T47D (cell line): ENCODE measurements at regions not wholly inside any gene's neighbourhood (a gene's known extent, or its start where the extent isn't known, plus 50 kb on each side); places are given as distances from the start of the nearest gene placed in this dataset.
A peak's percentile ranks its signal among the peaks of the same experiment; 100 is the strongest.
"Not testable (repeated sequence)": the region's sequence is repeated elsewhere in the genome, so short reads cannot be mapped to it uniquely, and the experiment has no call there.

Source experiments
- DNase-seq, 2 experiments: peaks; one replicate each; pipeline versions ENCODE4 v3.0.0 to v3.0.0-alpha.2; 2011 to 2012; ENCODE audit warnings: low read depth in 1 of 2, low spot score in 1 of 2
- JUND ChIP-seq: IDR thresholded peaks from 2 replicates; pipeline ENCODE4 v1.6.1; 2012; ENCODE audit warnings: low read depth
- in situ Hi-C: cut with HindIII; loops from 2 replicates; pipeline ENCODE4 v1.10.0; 2016; ENCODE audit warnings: low sequenced_read_pairs, low pct_unique_long_range_greater_than_20kb

DNA sequence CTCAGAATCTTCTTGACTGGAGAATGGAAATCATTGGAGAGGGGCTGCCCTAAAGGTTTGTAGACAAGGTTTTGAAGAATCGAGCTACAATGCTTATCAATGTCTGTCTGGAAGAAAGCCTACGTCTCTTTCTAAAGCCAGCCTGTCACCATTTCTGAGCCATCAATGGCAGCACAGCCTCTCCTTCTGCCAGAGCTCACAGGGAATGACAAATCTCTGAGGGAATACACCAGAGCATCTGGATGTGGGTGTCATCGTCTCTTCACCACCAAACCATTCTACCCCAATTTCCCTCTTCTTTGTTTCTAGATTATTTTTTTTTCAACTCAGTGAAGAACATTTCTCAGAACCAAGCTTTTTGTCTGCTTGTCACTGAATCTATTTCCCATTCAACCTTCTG lies 349.7 kb downstream of the EMP1 start:
- TF ChIP-seq JUND = no peak
- in situ Hi-C loops = no loop called here
- DNase-seq = no peak

DNA sequence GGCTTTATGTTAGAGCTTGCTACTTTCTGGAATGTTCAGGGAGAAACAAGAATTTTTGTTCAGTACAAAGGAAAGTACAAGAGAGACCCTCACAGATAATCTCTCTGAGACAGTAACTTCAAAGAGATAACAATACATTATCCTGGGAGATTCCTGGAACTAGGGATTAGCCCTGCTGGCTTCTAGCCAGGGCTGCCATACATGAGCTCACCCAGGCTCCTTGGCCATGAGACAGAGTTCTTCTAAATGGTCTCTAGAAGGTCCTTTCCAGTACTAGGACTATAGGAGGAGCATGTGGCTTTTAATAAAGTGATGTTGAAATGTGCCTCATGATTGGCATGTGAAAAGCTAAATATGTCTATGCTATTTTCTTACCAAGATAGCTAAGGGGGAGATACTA lies 342.5 kb downstream of the EMP1 start:
- no peak for DNase-seq
- TF ChIP-seq JUND = no peak
- in situ Hi-C loops = no loop called here

DNA sequence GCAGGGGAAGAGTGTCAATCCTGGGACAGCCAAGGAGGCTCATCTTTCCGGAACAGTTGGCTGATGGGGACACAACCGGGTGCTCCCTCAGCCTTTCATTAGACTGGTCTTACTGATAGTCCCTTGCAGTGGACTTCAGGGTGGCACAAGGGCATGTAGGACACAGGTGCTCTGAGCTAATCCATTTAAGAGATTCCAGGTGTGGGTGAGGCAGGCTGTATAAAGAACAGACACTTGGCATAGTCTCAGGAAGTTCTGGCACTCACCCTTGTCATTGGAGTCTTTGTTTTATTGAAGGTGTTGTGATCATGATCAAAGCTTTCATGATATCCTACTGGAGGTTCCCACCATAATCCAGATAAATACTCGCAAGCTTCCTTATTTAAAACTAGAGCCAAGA lies 341.6 kb downstream of the EMP1 start:
- DNase-seq = no peak
- in situ Hi-C loops = no loop called here
- TF ChIP-seq JUND = no peak

DNA sequence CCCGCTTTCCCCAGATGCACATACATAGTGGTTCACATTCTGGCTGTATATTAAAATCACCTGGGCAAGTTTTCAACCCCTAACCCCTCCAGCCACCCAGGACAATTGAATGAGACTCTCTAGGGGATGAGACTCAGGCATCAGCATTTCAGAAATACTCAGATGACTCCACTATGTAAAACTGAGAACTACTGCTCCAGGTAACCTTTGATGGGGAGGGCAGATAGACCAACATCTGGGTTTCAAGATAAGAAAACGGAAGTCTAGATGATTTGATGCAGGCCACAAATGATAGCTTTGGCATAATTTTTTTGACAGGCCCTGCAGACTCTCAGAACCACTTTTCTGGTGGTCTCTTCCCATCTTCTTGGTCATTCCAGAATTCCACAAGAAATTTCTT lies 341.1 kb downstream of the EMP1 start:
- DNase-seq = no peak
- in situ Hi-C loops = no loop called here
- no peak for TF ChIP-seq JUND

- in situ Hi-C loops = no loop called here
- DNase-seq = no peak
- TF ChIP-seq JUND = no peak
Observed at GRCh38 chr12:13536219-13536910, 339.8 kb downstream of the EMP1 start.

DNA sequence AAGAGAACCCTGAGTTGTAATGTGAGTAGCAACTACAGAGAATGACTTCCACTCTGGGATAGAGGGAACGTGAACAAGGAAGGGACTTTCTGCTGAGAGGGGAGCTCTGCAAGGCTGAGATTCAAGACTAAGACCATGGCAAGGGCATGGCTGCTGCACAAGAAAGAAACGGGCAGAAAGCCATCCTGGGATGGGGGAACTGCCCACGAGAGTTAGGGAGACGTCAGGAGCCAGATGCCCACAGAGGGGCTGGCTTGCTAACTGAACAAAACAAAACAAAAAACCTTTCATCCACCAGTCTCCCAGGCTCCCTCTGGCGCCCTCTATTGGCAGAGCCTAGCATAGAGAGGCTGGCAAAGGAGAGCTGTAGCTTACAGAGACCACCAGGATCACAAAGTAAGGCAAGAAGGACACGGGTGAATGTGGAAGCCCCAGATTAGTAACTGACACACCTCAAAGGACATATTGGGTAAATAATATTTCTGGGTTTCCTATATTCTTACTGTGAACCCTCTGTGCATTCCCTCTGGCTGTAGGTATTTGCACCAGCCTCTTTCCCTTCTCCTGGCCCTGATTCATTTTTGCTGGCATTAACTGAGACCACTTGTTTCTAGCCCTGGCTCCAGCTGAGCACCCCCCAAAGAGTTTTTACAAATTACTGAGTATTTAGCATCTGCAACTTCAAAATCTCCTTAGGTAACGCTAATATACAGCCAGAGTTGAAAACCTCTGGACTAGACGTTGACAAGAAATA lies 338.3 kb downstream of the EMP1 start:
- peak in 1 of 2 experiments; percentile 45 for DNase-seq
- in situ Hi-C loops = no loop called here
- TF ChIP-seq JUND = no peak

GRCh38 chr12:13534242-13534641 lies 337.7 kb downstream of the EMP1 start:
- TF ChIP-seq JUND = no peak
- no peak for DNase-seq
- in situ Hi-C loops = no loop called here

DNA sequence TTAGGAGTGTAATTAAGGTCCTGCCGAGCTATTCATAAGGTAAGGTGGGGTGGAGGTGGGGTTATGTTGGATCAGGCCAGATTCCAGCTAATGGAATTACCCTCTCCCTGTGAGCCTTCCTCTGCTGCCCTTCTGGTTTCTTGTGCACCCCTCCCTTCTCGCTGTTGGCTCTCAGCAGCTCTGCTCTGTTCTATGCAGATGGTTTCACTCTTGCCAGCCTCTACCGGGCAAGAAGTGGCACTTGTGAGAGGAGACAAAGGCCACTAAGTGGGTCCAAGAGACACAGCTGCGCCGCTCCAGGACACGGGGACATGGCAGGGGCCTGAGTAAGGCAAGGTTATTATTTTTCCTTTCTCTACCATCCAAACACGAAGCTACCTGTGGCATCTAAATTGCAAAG lies 334.4 kb downstream of the EMP1 start:
- no peak for TF ChIP-seq JUND
- DNase-seq = no peak
- in situ Hi-C loops = no loop called here

GRCh38 chr12:13526185-13526921 lies 329.8 kb downstream of the EMP1 start:
- peak in 1 of 2 experiments; percentile 22 for DNase-seq
- in situ Hi-C loops = not testable (repeated sequence)

DNA sequence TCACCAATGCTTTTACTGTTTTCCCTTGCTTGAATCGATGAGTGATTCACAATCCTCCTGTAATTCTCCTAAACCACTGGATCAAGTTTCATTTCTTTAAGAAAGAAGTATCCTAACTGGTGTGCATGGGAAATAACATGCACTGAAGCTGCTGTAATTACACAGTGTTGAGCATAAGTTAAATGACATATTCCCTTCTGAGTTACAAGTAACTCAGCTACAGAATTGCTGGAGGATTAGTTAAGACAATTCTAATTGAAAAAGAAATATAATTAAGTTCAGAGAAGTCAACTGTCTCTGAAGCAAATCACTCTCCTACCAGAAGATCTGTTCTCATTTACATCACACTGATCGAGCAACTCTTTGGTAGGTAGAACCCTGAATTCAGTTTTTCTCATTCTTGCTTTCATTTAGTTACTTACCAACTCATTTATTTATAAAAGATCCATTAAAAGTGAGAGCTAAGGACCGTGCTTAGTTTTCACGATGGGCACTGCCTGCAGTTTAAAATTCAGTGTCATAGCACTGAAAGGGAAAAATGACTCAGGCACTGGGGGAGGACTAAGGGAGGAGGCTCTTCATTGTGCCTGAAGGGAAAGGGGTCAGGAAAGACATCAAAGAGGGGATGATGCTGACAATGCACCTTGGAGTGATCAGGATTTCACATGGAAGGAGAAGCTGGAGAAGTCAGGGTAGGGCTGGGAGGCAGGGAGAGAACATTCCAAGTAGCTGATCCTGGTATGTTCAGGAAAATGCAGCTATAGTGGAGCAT lies 327.2 kb downstream of the EMP1 start:
- DNase-seq = no peak
- in situ Hi-C loops = no loop called here
- TF ChIP-seq JUND = no peak

- DNase-seq, in situ Hi-C loops: not testable (repeated sequence)
Observed at GRCh38 chr12:13518034-13518433, 321.5 kb downstream of the EMP1 start.

DNA sequence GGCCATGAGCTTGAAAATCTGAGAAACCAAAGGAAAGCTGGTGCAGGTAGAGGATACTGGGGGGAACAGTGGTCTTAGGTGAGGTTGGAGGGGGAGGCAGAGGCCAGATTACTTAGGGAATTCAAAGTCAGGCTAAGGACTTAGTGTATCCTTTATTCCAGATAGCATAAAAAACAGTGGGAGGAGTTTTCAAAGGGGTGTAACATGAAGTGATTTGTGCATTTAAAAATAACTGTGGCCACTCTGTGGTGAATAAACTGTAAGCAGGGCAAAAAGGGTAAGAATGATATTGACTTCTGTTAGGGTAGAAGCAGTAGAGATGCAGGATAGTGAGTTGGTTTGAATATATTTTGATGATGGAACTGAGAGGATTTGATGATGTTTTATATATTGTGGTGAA lies 313.2 kb downstream of the EMP1 start:
- in situ Hi-C loops = no loop called here
- no peak for TF ChIP-seq JUND

More for the DNA sequence above, 313.2 kb downstream of the EMP1 start:
- no peak for DNase-seq
